ENCODE measurements at regions not wholly inside any gene's neighbourhood (a gene's known extent, or its start where the extent isn't known, plus 50 kb on each side); places are given as distances from the start of the nearest gene placed in this dataset.

DNA sequence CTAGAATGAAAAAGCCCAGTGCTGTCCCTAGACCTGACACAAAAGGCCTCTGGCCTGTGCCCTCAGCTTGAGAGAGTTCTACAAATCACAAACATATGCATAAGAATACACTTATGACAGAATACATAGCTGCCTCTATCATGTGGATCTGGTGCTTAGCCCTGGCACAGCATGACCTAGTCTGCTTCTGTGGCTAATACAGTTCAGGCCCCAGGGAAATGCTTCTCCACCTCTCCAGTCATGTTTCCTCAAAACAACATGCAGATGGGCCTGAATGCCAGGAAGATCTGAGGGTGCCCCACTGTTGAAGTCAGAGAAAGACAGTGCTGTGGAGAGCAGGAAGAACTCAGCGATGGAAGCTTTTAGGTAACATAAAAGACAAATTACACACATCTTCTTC lies 231.9 kb upstream of the SALL1 start:
- TF ChIP-seq, protein P1, sequence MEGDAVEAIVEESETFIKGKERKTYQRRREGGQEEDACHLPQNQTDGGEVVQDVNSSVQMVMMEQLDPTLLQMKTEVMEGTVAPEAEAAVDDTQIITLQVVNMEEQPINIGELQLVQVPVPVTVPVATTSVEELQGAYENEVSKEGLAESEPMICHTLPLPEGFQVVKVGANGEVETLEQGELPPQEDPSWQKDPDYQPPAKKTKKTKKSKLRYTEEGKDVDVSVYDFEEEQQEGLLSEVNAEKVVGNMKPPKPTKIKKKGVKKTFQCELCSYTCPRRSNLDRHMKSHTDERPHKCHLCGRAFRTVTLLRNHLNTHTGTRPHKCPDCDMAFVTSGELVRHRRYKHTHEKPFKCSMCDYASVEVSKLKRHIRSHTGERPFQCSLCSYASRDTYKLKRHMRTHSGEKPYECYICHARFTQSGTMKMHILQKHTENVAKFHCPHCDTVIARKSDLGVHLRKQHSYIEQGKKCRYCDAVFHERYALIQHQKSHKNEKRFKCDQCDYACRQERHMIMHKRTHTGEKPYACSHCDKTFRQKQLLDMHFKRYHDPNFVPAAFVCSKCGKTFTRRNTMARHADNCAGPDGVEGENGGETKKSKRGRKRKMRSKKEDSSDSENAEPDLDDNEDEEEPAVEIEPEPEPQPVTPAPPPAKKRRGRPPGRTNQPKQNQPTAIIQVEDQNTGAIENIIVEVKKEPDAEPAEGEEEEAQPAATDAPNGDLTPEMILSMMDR (IDR thresholded peaks at IDR 0.05), result no peak
- TF ChIP-seq POLR2AphosphoS5 (IDR thresholded peaks at IDR 0.05), result no peak

Data from breast epithelium (tissue), 3 donors.